SK-N-SH (cell line): ENCODE measurements at regions not wholly inside any gene's neighbourhood (a gene's known extent, or its start where the extent isn't known, plus 50 kb on each side); places are given as distances from the start of the nearest gene placed in this dataset.

Experiments
- CTCF ChIA-PET: fragments of 300-600, 350-600 bp; formaldehyde crosslinking; extraction: SDS; loops from one replicate; lab custom pipeline; 2021; lab: Yijun Ruan, JAX
- POLR2A ChIA-PET: fragments of 350-600 bp; sonication (Branson Sonifier 250); formaldehyde crosslinking; extraction: SDS; loops from one replicate; lab custom pipeline; 2020; ENCODE audit warnings: antibody characterized with exemption, inconsistent platforms; lab: Yijun Ruan, JAX
- DNase-seq: peaks from one replicate; pipeline ENCODE4 v3.0.0; 2012
- H2AFZ ChIP-seq: fragments of 200-600 bp; sonication (generic); 2 replicates; pipeline ENCODE4 v1.8.1; 2016; ENCODE audit warnings: antibody characterized with exemption, mild to moderate bottlenecking, low read depth
- H3F3A ChIP-seq: fragments of 200-600 bp; sonication (generic); replicated peaks from 2 replicates; pipeline ENCODE3; 2016; ENCODE audit warnings: antibody characterized with exemption, mild to moderate bottlenecking; ENCODE audit not compliant: insufficient read depth
- H3K27ac ChIP-seq, 2 experiments: fragments of 200-500 bp in 1 of 2; fragments of 200-600 bp in 1 of 2; sonication (Bioruptor generic) in 1 of 2; sonication (generic), shearing (Covaris generic) in 1 of 2; 2 replicates each; pipeline versions ENCODE4 v1.5.1 to v1.6.1; 2014 to 2016; ENCODE audit warnings: low read depth in 2 of 2, inconsistent platforms in 1 of 2, low read length in 1 of 2, mild to moderate bottlenecking in 1 of 2, mixed read lengths in 1 of 2
- H3K27me3 ChIP-seq: fragments of 200-600 bp; sonication (generic), shearing (Covaris generic); 2 replicates; pipeline ENCODE4 v1.6.1; 2016; ENCODE audit warnings: mixed run types; ENCODE audit not compliant: insufficient read depth
- H3K36me3 ChIP-seq, 2 experiments: fragments of 200-500 bp in 1 of 2; fragments of 200-600 bp in 1 of 2; sonication (Bioruptor generic) in 1 of 2; sonication (generic) in 1 of 2; replicated peaks in 1 of 2; 2 replicates each; pipeline versions ENCODE3 to v1.5.1; 2014 to 2016; ENCODE audit warnings: low read length in 1 of 2, mild to moderate bottlenecking in 1 of 2; ENCODE audit not compliant: insufficient read depth in 2 of 2, control insufficient read depth in 1 of 2
- H3K4me1 ChIP-seq, 2 experiments: fragments of 200-500 bp in 1 of 2; fragments of 200-600 bp in 1 of 2; sonication (Bioruptor generic) in 1 of 2; sonication (generic), shearing (Covaris generic) in 1 of 2; 2 replicates each; pipeline versions ENCODE4 v1.5.1 to v1.6.1; 2014 to 2016; ENCODE audit warnings: low read depth in 1 of 2, low read length in 1 of 2, mixed run types in 1 of 2; ENCODE audit not compliant: insufficient read depth in 2 of 2, control insufficient read depth in 1 of 2
- H3K4me2 ChIP-seq: fragments of 200-600 bp; sonication (generic), shearing (Covaris generic); 2 replicates; pipeline ENCODE4 v1.6.1; 2017; ENCODE audit warnings: mixed run types
- H3K4me3 ChIP-seq, 2 experiments: fragments of 200-500 bp in 1 of 2; fragments of 200-600 bp in 1 of 2; sonication (Bioruptor generic) in 1 of 2; sonication (generic), shearing (Covaris generic) in 1 of 2; 2 replicates each; pipeline versions ENCODE4 v1.5.1 to v1.8.1; 2014 to 2016; ENCODE audit warnings: low read depth in 2 of 2, inconsistent platforms in 1 of 2, low read length in 1 of 2, mild to moderate bottlenecking in 1 of 2, mixed read lengths in 1 of 2, moderate library complexity in 1 of 2
- H3K79me2 ChIP-seq: fragments of 200-600 bp; sonication (generic); 2 replicates; pipeline ENCODE4 v1.8.1; 2017; ENCODE audit warnings: mild to moderate bottlenecking; ENCODE audit not compliant: insufficient read depth
- H3K9ac ChIP-seq: fragments of 200-600 bp; sonication (generic); 2 replicates; pipeline ENCODE4 v1.6.1; 2017; ENCODE audit warnings: mixed run types
- H3K9me2 ChIP-seq: fragments of 200-600 bp; sonication (generic); 2 replicates; pipeline ENCODE4 v1.6.1; 2017; ENCODE audit warnings: mixed run types
- H3K9me3 ChIP-seq: fragments of 200-600 bp; sonication (generic); 2 replicates; pipeline ENCODE4 v1.6.1; 2017; ENCODE audit warnings: mixed run types, mild to moderate bottlenecking, moderate library complexity
- H4K20me1 ChIP-seq: fragments of 200-600 bp; sonication (generic); 2 replicates; pipeline ENCODE4 v1.6.1; 2017; ENCODE audit warnings: mild to moderate bottlenecking, mixed run types; ENCODE audit not compliant: insufficient read depth
- EP300 ChIP-seq, 2 experiments: IDR thresholded peaks; 2 replicates each; pipeline versions ENCODE4 v1.4.0 to v1.6.1; 2012; ENCODE audit warnings: borderline replicate concordance in 1 of 2, low read depth in 1 of 2, low read length in 1 of 2
- FOXJ3 ChIP-seq: sonication (generic); formaldehyde crosslinking; IDR thresholded peaks from 2 replicates; pipeline ENCODE4 v1.5.1; 2020; ENCODE audit warnings: mild to moderate bottlenecking, missing genetic modification reagents
- GABPA ChIP-seq: IDR thresholded peaks from 2 replicates; pipeline ENCODE4 v1.4.0; 2012; ENCODE audit warnings: low read depth, mild to moderate bottlenecking
- RAD21 ChIP-seq: IDR thresholded peaks from 2 replicates; pipeline ENCODE4 v1.6.1; 2012; ENCODE audit warnings: mild to moderate bottlenecking, low read length
- RCOR1 ChIP-seq: fragments of 150-350 bp; IDR thresholded peaks from 2 replicates; pipeline ENCODE4 v1.6.1; 2017; ENCODE audit warnings: antibody characterized with exemption, low read length
- TAF1 ChIP-seq: IDR thresholded peaks from 2 replicates; pipeline ENCODE4 v1.6.1; 2012; ENCODE audit warnings: low read depth, mild to moderate bottlenecking, low read length, moderate library complexity, borderline replicate concordance
- TCF12 ChIP-seq: IDR thresholded peaks from 2 replicates; pipeline ENCODE4 v1.4.0; 2012
- TEAD4 ChIP-seq: IDR thresholded peaks from 2 replicates; pipeline ENCODE4 v1.4.0; 2012; ENCODE audit warnings: mild to moderate bottlenecking, borderline replicate concordance; ENCODE audit not compliant: insufficient read depth
- WGBS: methylation state at CpG from one replicate; pipeline ENCODE4 v1.1.6; 2017; ENCODE audit warnings: low lambda C conversion rate; 5-methylcytosine and 5-hydroxymethylcytosine counted together
- TF ChIP-seq, protein P1 (sequence below): IDR thresholded peaks from 2 replicates; pipeline ENCODE4 v1.4.0; 2012; ENCODE audit warnings: low read depth, borderline replicate concordance
- TF ChIP-seq, protein P2 (sequence below): fragments of 150-350 bp; IDR thresholded peaks from 2 replicates; pipeline ENCODE4 v1.6.1; 2016; ENCODE audit warnings: mild to moderate bottlenecking, low read depth, low read length
- TF ChIP-seq, protein P3 (sequence below): IDR thresholded peaks from 2 replicates; pipeline ENCODE4 v1.4.0; 2012; ENCODE audit warnings: low read depth
- TF ChIP-seq, protein P4 (sequence below): IDR thresholded peaks from 2 replicates; pipeline ENCODE4; 2012
- TF ChIP-seq, protein P5 (sequence below): IDR thresholded peaks from 2 replicates; pipeline ENCODE4 v1.4.0; 2012; ENCODE audit warnings: low read depth, borderline replicate concordance
- TF ChIP-seq, protein P6 (sequence below): IDR thresholded peaks from 2 replicates; pipeline ENCODE4 v1.6.1; 2012; ENCODE audit warnings: mild to moderate bottlenecking, low read depth, low read length, moderate library complexity
- TF ChIP-seq, protein P7 (sequence below): fragments of 150-350 bp; IDR thresholded peaks from 2 replicates; pipeline ENCODE4 v1.6.1; 2017; ENCODE audit warnings: antibody characterized with exemption, low read length, low read depth, borderline replicate concordance

DNA sequence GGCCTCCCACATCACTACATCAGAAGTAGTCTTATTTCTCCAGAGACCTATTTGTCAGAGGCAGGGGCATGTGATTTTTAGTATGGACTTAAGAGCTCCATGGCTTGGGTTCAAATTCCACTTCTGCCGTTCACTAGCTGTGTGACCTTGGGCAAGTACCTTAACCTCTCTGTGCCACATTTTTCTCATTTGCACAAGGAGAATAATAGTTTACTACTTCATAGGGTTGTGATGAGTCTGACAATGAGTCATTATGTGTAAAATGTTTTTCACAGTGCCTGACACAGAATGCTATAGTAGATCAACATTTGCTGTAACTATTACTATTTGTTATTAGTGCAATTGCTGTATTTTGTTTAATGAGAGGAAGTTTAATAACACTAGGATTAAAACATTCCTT, 200.6 kb downstream of the PRDM2 start:
- Histone ChIP-seq H3K9me3 (no peaks in the 10 kb centered on the region), H3K27me3 (no peaks in the 10 kb centered on the region), H3K4me1 (no peaks in the 10 kb centered on the region), H3K9ac (no peak overlapping the region)
- POLR2A ChIA-PET = no interaction called here
- CTCF ChIA-PET = interaction anchor here (0.6 to 0.7 kb wide), 2 partner anchors 257 to 525 kb away, joined by 3 read pairs; no protein-coding TSS in a partner anchor
- DNase-seq = no peak
- 73% methylated on average over 1 of the region's 1 CpG for WGBS
- TF ChIP-seq, protein P1, sequence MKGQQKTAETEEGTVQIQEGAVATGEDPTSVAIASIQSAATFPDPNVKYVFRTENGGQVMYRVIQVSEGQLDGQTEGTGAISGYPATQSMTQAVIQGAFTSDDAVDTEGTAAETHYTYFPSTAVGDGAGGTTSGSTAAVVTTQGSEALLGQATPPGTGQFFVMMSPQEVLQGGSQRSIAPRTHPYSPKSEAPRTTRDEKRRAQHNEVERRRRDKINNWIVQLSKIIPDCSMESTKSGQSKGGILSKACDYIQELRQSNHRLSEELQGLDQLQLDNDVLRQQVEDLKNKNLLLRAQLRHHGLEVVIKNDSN = no peak
- TF ChIP-seq, protein P2, sequence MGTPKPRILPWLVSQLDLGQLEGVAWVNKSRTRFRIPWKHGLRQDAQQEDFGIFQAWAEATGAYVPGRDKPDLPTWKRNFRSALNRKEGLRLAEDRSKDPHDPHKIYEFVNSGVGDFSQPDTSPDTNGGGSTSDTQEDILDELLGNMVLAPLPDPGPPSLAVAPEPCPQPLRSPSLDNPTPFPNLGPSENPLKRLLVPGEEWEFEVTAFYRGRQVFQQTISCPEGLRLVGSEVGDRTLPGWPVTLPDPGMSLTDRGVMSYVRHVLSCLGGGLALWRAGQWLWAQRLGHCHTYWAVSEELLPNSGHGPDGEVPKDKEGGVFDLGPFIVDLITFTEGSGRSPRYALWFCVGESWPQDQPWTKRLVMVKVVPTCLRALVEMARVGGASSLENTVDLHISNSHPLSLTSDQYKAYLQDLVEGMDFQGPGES = no peak
- no peak for TF ChIP-seq GABPA
- TF ChIP-seq EP300 (IDR thresholded peaks at IDR 0.05; ENCODE audit: borderline replicate concordance in 1 of 2, low read depth in 1 of 2, low read length in 1 of 2) = no peak
- TF ChIP-seq, protein P3, sequence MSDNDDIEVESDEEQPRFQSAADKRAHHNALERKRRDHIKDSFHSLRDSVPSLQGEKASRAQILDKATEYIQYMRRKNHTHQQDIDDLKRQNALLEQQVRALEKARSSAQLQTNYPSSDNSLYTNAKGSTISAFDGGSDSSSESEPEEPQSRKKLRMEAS = no peak
- TF ChIP-seq FOXJ3 (CRISPR knock-in tag) = no peak
- TF ChIP-seq RCOR1 = no peak
- TF ChIP-seq, protein P4, sequence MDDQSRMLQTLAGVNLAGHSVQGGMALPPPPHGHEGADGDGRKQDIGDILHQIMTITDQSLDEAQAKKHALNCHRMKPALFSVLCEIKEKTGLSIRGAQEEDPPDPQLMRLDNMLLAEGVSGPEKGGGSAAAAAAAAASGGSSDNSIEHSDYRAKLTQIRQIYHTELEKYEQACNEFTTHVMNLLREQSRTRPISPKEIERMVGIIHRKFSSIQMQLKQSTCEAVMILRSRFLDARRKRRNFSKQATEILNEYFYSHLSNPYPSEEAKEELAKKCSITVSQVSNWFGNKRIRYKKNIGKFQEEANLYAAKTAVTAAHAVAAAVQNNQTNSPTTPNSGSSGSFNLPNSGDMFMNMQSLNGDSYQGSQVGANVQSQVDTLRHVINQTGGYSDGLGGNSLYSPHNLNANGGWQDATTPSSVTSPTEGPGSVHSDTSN = no peak
- TF ChIP-seq, all 33 proteins: peak for 0
- no peaks in the 10 kb centered on the region for H3K36me3 ChIP-seq
- H3F3A ChIP-seq = no peaks in the 10 kb centered on the region
- no peak overlapping the region for H2AFZ ChIP-seq
- no peaks in the 10 kb centered on the region for H3K79me2 ChIP-seq
- H3K27ac ChIP-seq = no peak overlapping the region
- no peak overlapping the region for H3K4me3 ChIP-seq
- H4K20me1 ChIP-seq = no peaks in the 10 kb centered on the region
- no peaks in the 10 kb centered on the region for H3K9me2 ChIP-seq
- H3K4me2 ChIP-seq = no peak overlapping the region

DNA sequence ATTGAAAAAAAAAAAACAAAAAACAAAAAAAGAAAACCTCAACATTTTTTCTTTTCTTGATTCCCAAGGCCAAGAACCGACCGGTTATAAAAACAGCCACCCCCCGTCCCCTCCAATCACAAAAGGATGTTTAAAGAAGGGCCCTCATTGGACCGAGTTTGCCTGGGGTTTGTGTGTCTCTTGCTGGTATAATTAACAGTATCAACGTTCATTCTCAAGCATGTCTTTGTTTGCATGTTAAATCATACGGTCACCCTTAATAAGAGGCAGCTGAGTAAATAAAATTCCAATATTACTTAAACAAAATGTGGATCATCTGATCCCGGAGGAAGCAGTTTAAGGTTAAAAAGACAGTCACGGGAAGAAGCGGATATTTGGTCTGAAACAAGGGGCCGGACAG, 201.1 kb downstream of the PRDM2 start:
- H3K79me2 ChIP-seq = no peaks in the 10 kb centered on the region
- DNase-seq = no peak
- H2AFZ ChIP-seq = no peak overlapping the region
- no peaks in the 10 kb centered on the region for H3K27me3 ChIP-seq
- H3K4me2 ChIP-seq = no peak overlapping the region
- H3K4me1 ChIP-seq = no peaks in the 10 kb centered on the region
- no peaks in the 10 kb centered on the region for H3K9me3 ChIP-seq
- no peak overlapping the region for H3K27ac ChIP-seq
- no peak overlapping the region for H3K4me3 ChIP-seq
- H3K36me3 ChIP-seq = no peaks in the 10 kb centered on the region
- no peaks in the 10 kb centered on the region for H4K20me1 ChIP-seq
- ChIA-PET POLR2A (no interaction called here), CTCF (interaction anchor here (0.7 kb wide), 1 partner anchor 524 kb away, joined by 3 read pairs; no protein-coding TSS in a partner anchor)
- no peak overlapping the region for H3K9ac ChIP-seq
- H3K9me2 ChIP-seq = no peaks in the 10 kb centered on the region
- no peaks in the 10 kb centered on the region for H3F3A ChIP-seq
- 5% methylated on average over 10 of the region's 10 CpGs for WGBS
- no peak for TF ChIP-seq TAF1
- TF ChIP-seq GABPA = no peak
- TF ChIP-seq RAD21 = no peak
- TF ChIP-seq, protein P5, sequence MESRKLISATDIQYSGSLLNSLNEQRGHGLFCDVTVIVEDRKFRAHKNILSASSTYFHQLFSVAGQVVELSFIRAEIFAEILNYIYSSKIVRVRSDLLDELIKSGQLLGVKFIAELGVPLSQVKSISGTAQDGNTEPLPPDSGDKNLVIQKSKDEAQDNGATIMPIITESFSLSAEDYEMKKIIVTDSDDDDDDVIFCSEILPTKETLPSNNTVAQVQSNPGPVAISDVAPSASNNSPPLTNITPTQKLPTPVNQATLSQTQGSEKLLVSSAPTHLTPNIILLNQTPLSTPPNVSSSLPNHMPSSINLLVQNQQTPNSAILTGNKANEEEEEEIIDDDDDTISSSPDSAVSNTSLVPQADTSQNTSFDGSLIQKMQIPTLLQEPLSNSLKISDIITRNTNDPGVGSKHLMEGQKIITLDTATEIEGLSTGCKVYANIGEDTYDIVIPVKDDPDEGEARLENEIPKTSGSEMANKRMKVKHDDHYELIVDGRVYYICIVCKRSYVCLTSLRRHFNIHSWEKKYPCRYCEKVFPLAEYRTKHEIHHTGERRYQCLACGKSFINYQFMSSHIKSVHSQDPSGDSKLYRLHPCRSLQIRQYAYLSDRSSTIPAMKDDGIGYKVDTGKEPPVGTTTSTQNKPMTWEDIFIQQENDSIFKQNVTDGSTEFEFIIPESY = no peak
- TF ChIP-seq, protein P6, sequence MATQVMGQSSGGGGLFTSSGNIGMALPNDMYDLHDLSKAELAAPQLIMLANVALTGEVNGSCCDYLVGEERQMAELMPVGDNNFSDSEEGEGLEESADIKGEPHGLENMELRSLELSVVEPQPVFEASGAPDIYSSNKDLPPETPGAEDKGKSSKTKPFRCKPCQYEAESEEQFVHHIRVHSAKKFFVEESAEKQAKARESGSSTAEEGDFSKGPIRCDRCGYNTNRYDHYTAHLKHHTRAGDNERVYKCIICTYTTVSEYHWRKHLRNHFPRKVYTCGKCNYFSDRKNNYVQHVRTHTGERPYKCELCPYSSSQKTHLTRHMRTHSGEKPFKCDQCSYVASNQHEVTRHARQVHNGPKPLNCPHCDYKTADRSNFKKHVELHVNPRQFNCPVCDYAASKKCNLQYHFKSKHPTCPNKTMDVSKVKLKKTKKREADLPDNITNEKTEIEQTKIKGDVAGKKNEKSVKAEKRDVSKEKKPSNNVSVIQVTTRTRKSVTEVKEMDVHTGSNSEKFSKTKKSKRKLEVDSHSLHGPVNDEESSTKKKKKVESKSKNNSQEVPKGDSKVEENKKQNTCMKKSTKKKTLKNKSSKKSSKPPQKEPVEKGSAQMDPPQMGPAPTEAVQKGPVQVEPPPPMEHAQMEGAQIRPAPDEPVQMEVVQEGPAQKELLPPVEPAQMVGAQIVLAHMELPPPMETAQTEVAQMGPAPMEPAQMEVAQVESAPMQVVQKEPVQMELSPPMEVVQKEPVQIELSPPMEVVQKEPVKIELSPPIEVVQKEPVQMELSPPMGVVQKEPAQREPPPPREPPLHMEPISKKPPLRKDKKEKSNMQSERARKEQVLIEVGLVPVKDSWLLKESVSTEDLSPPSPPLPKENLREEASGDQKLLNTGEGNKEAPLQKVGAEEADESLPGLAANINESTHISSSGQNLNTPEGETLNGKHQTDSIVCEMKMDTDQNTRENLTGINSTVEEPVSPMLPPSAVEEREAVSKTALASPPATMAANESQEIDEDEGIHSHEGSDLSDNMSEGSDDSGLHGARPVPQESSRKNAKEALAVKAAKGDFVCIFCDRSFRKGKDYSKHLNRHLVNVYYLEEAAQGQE = no peak
- TF ChIP-seq TEAD4 = no peak
- no peak for TF ChIP-seq EP300 (IDR thresholded peaks at IDR 0.05; ENCODE audit: borderline replicate concordance in 1 of 2, low read depth in 1 of 2, low read length in 1 of 2)
- TF ChIP-seq TCF12 = no peak
- TF ChIP-seq, protein P7, sequence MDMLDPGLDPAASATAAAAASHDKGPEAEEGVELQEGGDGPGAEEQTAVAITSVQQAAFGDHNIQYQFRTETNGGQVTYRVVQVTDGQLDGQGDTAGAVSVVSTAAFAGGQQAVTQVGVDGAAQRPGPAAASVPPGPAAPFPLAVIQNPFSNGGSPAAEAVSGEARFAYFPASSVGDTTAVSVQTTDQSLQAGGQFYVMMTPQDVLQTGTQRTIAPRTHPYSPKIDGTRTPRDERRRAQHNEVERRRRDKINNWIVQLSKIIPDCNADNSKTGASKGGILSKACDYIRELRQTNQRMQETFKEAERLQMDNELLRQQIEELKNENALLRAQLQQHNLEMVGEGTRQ = no peak
